Tibial nerve (tissue), 4 donors: ENCODE measurements at regions not wholly inside any gene's neighbourhood (a gene's known extent, or its start where the extent isn't known, plus 50 kb on each side); places are given as distances from the start of the nearest gene placed in this dataset.

Experiments used
- DNase-seq, 2 donors: peaks; one replicate each; pipeline ENCODE4 v3.0.0-alpha.2; 2019; ENCODE audit warnings: low spot score in 2 of 2
- H3K27ac ChIP-seq, 4 donors: fragments of 200-600 bp; sonication (generic) in 3 of 4; one replicate each; pipeline ENCODE4 v1.5.1; 2017 to 2019; ENCODE audit warnings: mild to moderate bottlenecking in 1 of 4
- H3K27me3 ChIP-seq, 2 donors: fragments of 200-600 bp; sonication (generic) in 1 of 2; one replicate each; pipeline versions ENCODE4 v1.5.1 to v1.6.0; 2017 to 2019
- H3K36me3 ChIP-seq, 3 donors: fragments of 200-600 bp; sonication (generic); one replicate each; pipeline ENCODE4 v1.5.1; 2018 to 2019
- H3K4me1 ChIP-seq, 4 donors: fragments of 200-600 bp; sonication (generic) in 3 of 4; one replicate each; pipeline ENCODE4 v1.5.1; 2017 to 2019
- H3K4me3 ChIP-seq, 4 donors: fragments of 200-600 bp; sonication (generic) in 3 of 4; one replicate each; pipeline ENCODE4 v1.5.1; 2017 to 2019; ENCODE audit warnings: mild to moderate bottlenecking in 1 of 4, moderate library complexity in 1 of 4
- H3K9me3 ChIP-seq, 4 donors: fragments of 200-600 bp; sonication (generic) in 3 of 4; one replicate each; pipeline ENCODE4 v1.5.1; 2017 to 2019
- CTCF ChIP-seq, 5 experiments: fragments of 200-600 bp in 3 of 5; fragments of 450-650 bp in 2 of 5; sonication (generic) in 3 of 5; IDR thresholded peaks; one replicate each; pipeline ENCODE4 v1.5.1; 2016 to 2019; ENCODE audit warnings: antibody characterized with exemption in 5 of 5, mild to moderate bottlenecking in 3 of 5, moderate library complexity in 2 of 5
- EP300 ChIP-seq, 2 donors: sonication (generic); formaldehyde crosslinking; IDR thresholded peaks; one replicate each; pipeline ENCODE4 v1.6.1; 2017; ENCODE audit warnings: antibody characterized with exemption in 2 of 2, mild to moderate bottlenecking in 1 of 2
- POLR2A ChIP-seq, 2 donors: fragments of 450-650 bp; IDR thresholded peaks; one replicate each; pipeline ENCODE4 v1.6.1; 2017; ENCODE audit warnings: antibody characterized with exemption in 2 of 2, mild to moderate bottlenecking in 2 of 2, moderate library complexity in 2 of 2
- WGBS, 2 donors: methylation state at CpG; one replicate each; pipeline ENCODE4 v1.1.5; 2018; 5-methylcytosine and 5-hydroxymethylcytosine counted together

- Histone ChIP-seq H3K9me3 (no peaks in the 10 kb centered on the region), H3K27ac (no peak overlapping the region), H3K4me1 (no peaks in the 10 kb centered on the region), H3K27me3 (no peaks in the 10 kb centered on the region), H3K4me3 (no peak overlapping the region), H3K36me3 (no peaks in the 10 kb centered on the region)
- TF ChIP-seq POLR2A (IDR thresholded peaks at IDR 0.05) (no peak), EP300 (IDR thresholded peaks at IDR 0.05) (no peak)
- DNase-seq = no peak
These were observed 129.7 kb upstream of the CALCR start for GRCh38 chr7:93704217-93704616.

GRCh38 chr7:93697901-93698300 lies 123.4 kb upstream of the CALCR start:
- WGBS, 2 donors = 54% methylated on average over 1 of the region's 1 CpG; no CpG with 5 or more reads in 1 of the 2 donors
- no peaks in the 10 kb centered on the region for H3K9me3 ChIP-seq
- no peak for TF ChIP-seq CTCF (IDR thresholded peaks at IDR 0.05)
- TF ChIP-seq POLR2A (IDR thresholded peaks at IDR 0.05) = no peak
- TF ChIP-seq EP300 (IDR thresholded peaks at IDR 0.05) = no peak
- no peaks in the 10 kb centered on the region for H3K36me3 ChIP-seq
- H3K4me1 ChIP-seq = no peaks in the 10 kb centered on the region
- DNase-seq = no peak
- no peak overlapping the region for H3K4me3 ChIP-seq
- no peaks in the 10 kb centered on the region for H3K27me3 ChIP-seq
- H3K27ac ChIP-seq = no peak overlapping the region

GRCh38 chr7:93693796-93694195 lies 119.3 kb upstream of the CALCR start:
- Histone ChIP-seq H3K4me1 (no peaks in the 10 kb centered on the region), H3K36me3 (no peaks in the 10 kb centered on the region), H3K27me3 (no peaks in the 10 kb centered on the region), H3K4me3 (no peak overlapping the region), H3K9me3 (no peaks in the 10 kb centered on the region), H3K27ac (no peak overlapping the region)
- TF ChIP-seq EP300 (IDR thresholded peaks at IDR 0.05) (no peak), CTCF (IDR thresholded peaks at IDR 0.05) (no peak), POLR2A (IDR thresholded peaks at IDR 0.05) (no peak)
- WGBS, 2 donors = 90 to 92% methylated on average over 6 of the region's 6 CpGs
- DNase-seq = no peak

- WGBS, 2 donors = 90 to 98% methylated on average over 2 of the region's 2 CpGs
- H3K27ac ChIP-seq = no peak overlapping the region
- no peaks in the 10 kb centered on the region for H3K27me3 ChIP-seq
- no peak for DNase-seq
- no peaks in the 10 kb centered on the region for H3K4me1 ChIP-seq
- no peak for TF ChIP-seq POLR2A (IDR thresholded peaks at IDR 0.05)
- TF ChIP-seq CTCF (IDR thresholded peaks at IDR 0.05) = no peak
- no peak for TF ChIP-seq EP300 (IDR thresholded peaks at IDR 0.05)
- H3K36me3 ChIP-seq = no peaks in the 10 kb centered on the region
- H3K9me3 ChIP-seq = no peaks in the 10 kb centered on the region
- H3K4me3 ChIP-seq = no peak overlapping the region
These were observed 115.5 kb upstream of the CALCR start for GRCh38 chr7:93690021-93690420.

GRCh38 chr7:93678185-93678584 lies 103.7 kb upstream of the CALCR start:
- H3K27ac ChIP-seq = no peak overlapping the region
- H3K4me1 ChIP-seq = no peaks in the 10 kb centered on the region
- H3K36me3 ChIP-seq = no peaks in the 10 kb centered on the region
- TF ChIP-seq CTCF (IDR thresholded peaks at IDR 0.05) = no peak
- TF ChIP-seq POLR2A (IDR thresholded peaks at IDR 0.05) = no peak
- TF ChIP-seq EP300 (IDR thresholded peaks at IDR 0.05) = no peak
- no peak for DNase-seq
- H3K9me3 ChIP-seq = no peaks in the 10 kb centered on the region
- no peaks in the 10 kb centered on the region for H3K27me3 ChIP-seq
- no peak overlapping the region for H3K4me3 ChIP-seq
